ENCODE measurements at regions not wholly inside any gene's neighbourhood (a gene's known extent, or its start where the extent isn't known, plus 50 kb on each side); places are given as distances from the start of the nearest gene placed in this dataset.

DNA sequence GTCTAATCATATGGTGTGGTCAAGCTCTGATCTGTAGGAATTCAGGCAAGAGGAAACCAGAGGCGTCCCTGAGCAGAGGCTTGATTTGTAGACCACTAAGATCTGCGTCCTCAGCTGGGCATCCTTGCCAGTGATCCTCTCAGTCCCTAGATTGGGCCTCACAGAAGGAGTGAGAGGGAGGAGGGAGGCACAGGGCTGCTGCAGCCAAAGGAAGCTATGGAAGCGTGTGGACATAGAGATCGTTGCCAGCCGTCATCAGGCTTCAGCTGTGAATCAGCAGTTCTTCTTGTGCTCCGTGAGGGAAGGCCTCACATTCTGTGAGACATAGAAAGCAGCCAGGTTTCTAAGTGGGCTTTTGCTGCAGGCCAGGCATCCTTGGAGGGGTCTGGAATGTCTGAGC is 254.6 kb upstream of the KIRREL3 start:
- CTCF ChIA-PET = no interaction called here
- H3K9me3 ChIP-seq (replicated peaks; ENCODE audit: control insufficient read depth, insufficient read depth, low read length) = no peaks in the 10 kb centered on the region
- FAIRE-seq = no peak
- H2AFZ ChIP-seq (ENCODE audit: control insufficient read depth, low read depth, low read length) = no peak overlapping the region
- SMC1A ChIA-PET (ENCODE audit: uncharacterized antibody, unreplicated experiment) = no interaction called here
- ATAC-seq = no peak
- H3K9ac ChIP-seq (ENCODE audit: control insufficient read depth, insufficient read depth, low read length) = no peak overlapping the region
- intact Hi-C loops (cut with micrococcal nuclease; ENCODE audit: unreplicated experiment) = no loop called here
- no peaks in the 10 kb centered on the region for H4K20me1 ChIP-seq (ENCODE audit: control insufficient read depth, insufficient read depth)
- 1% methylated on average over 6 of the region's 6 CpGs for WGBS (ENCODE audit: insufficient coverage, insufficient replicate concordance, low lambda C conversion rate, missing lambda C conversion rate)
- no peak for TF ChIP-seq BCL11A (IDR thresholded peaks at IDR 0.05; ENCODE audit: low read depth, low read length)
- in situ Hi-C loops (cut with MboI) = no loop called here
- no peak for DNase-seq (ENCODE audit: low read depth, low spot score)
- no peak overlapping the region for H3K27ac ChIP-seq (ENCODE audit: control insufficient read depth, insufficient read depth)
- POLR2A ChIA-PET = interaction anchor here (0.5 kb wide), 1 partner anchor 635 kb away, joined by 5 read pairs; no protein-coding TSS in a partner anchor
- no peaks in the 10 kb centered on the region for H3K79me2 ChIP-seq (ENCODE audit: control insufficient read depth, insufficient read depth, low read length)
- RAD21 ChIA-PET (ENCODE audit: unreplicated experiment) = no interaction called here
- H3K4me3 ChIP-seq = no peak overlapping the region
- H3K4me2 ChIP-seq (ENCODE audit: control insufficient read depth, insufficient read depth) = no peak overlapping the region
- H3K4me1 ChIP-seq (ENCODE audit: control insufficient read depth, insufficient read depth, low read length) = no peaks in the 10 kb centered on the region
- no TSS peak for BruUV-seq (replicated peaks)
- peaks cover 0 to 3% of the 10 kb centered on the region in 2 experiments; a peak in 1 of 4 replicates for H3K27me3 ChIP-seq (replicated peaks in 1 of 2; ENCODE audit: control insufficient read depth in 2 of 2, insufficient read depth in 2 of 2, low read length in 1 of 2)
- H3K36me3 ChIP-seq (ENCODE audit: control insufficient read depth in 2 of 2, insufficient read depth in 2 of 2, low read length in 1 of 2) = no peaks in the 10 kb centered on the region

DNA sequence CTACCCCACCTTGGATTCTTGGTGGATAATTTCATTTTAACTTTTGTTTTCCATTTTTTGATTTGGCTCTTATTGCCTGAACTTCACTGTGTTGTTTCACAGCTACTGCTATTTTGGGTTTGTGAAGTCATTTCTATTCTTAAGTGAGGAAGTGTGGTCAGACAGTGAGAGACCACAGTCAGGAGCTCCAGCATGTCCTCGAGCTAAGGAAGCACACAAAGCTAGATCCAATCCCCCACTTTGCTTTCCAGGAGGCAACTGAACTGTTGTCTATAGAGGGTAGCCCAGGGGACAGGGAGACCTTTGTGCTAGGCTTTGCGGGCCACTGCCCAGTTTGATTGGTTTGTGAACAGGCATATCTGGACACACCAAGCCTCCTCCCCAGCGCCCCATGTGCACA is 251.8 kb upstream of the KIRREL3 start:
- peaks cover 0 to 3% of the 10 kb centered on the region in 2 experiments; a peak in 2 of 4 replicates for H3K27me3 ChIP-seq (replicated peaks in 1 of 2; ENCODE audit: control insufficient read depth in 2 of 2, insufficient read depth in 2 of 2, low read length in 1 of 2)
- H4K20me1 ChIP-seq (ENCODE audit: control insufficient read depth, insufficient read depth) = no peaks in the 10 kb centered on the region
- no peak; the same call in 2 of the 3 replicates for ATAC-seq
- FAIRE-seq = no peak
- intact Hi-C loops (cut with micrococcal nuclease; ENCODE audit: unreplicated experiment) = no loop called here
- no peaks in the 10 kb centered on the region for H3K79me2 ChIP-seq (ENCODE audit: control insufficient read depth, insufficient read depth, low read length)
- SMC1A ChIA-PET (ENCODE audit: uncharacterized antibody, unreplicated experiment) = interaction anchor here (1.1 kb wide), 1 partner anchor 11 kb away, joined by 3 read pairs; no protein-coding TSS in a partner anchor
- POLR2A ChIA-PET = no interaction called here
- WGBS (ENCODE audit: insufficient coverage, insufficient replicate concordance, low lambda C conversion rate, missing lambda C conversion rate) = 13% methylated on average over 3 of the region's 3 CpGs
- in situ Hi-C loops (cut with MboI) = no loop called here
- RAD21 ChIA-PET (ENCODE audit: unreplicated experiment) = no interaction called here
- H3K4me1 ChIP-seq (ENCODE audit: control insufficient read depth, insufficient read depth, low read length) = no peaks in the 10 kb centered on the region
- H3K4me3 ChIP-seq = no peak overlapping the region
- no peak overlapping the region for H3K9ac ChIP-seq (ENCODE audit: control insufficient read depth, insufficient read depth, low read length)
- no peaks in the 10 kb centered on the region for H3K9me3 ChIP-seq (replicated peaks; ENCODE audit: control insufficient read depth, insufficient read depth, low read length)
- CTCF ChIA-PET = interaction anchor here (0.6 to 1.2 kb wide), 2 partner anchors 11 to 1848 kb away, joined by 3 read pairs; no protein-coding TSS in a partner anchor
- no peak for DNase-seq (ENCODE audit: low read depth, low spot score)
- BruUV-seq (replicated peaks) = no TSS peak
- no peak overlapping the region for H2AFZ ChIP-seq (ENCODE audit: control insufficient read depth, low read depth, low read length)
- no peak overlapping the region for H3K4me2 ChIP-seq (ENCODE audit: control insufficient read depth, insufficient read depth)
- no peaks in the 10 kb centered on the region for H3K36me3 ChIP-seq (ENCODE audit: control insufficient read depth in 2 of 2, insufficient read depth in 2 of 2, low read length in 1 of 2)
- no peak overlapping the region for H3K27ac ChIP-seq (ENCODE audit: control insufficient read depth, insufficient read depth)
- TF ChIP-seq CBFB (IDR thresholded peaks at IDR 0.05; ENCODE audit: low read depth) (no peak), SIX5 (IDR thresholded peaks at IDR 0.05; ENCODE audit: low read depth, low read length, severe bottlenecking) (no peak), KAT2A (conservative IDR thresholded peaks at IDR 0.05; ENCODE audit: control insufficient read depth, low read depth, low read length) (no peak), ZNF207 (IDR thresholded peaks at IDR 0.05; ENCODE audit: borderline replicate concordance) (no peak), CREB1 (IDR thresholded peaks at IDR 0.05; ENCODE audit: low read depth) (no peak), RUNX3 (IDR thresholded peaks at IDR 0.05; ENCODE audit: low read length) (peak; percentile 48), MEF2A (IDR thresholded peaks at IDR 0.05; ENCODE audit: insufficient read depth, low read depth, low read length) (peak; percentile 74; the same call in 1 of the 2 replicates), YY1 (IDR thresholded peaks at IDR 0.05; ENCODE audit: low read depth, low read length) (no peak)
- TF ChIP-seq, protein P1, sequence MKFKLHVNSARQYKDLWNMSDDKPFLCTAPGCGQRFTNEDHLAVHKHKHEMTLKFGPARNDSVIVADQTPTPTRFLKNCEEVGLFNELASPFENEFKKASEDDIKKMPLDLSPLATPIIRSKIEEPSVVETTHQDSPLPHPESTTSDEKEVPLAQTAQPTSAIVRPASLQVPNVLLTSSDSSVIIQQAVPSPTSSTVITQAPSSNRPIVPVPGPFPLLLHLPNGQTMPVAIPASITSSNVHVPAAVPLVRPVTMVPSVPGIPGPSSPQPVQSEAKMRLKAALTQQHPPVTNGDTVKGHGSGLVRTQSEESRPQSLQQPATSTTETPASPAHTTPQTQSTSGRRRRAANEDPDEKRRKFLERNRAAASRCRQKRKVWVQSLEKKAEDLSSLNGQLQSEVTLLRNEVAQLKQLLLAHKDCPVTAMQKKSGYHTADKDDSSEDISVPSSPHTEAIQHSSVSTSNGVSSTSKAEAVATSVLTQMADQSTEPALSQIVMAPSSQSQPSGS (IDR thresholded peaks at IDR 0.05; ENCODE audit: low read length) = 0 out of 2 replicates have a peak, but pooled peaks have one; percentile 30
- TF ChIP-seq, protein P2, sequence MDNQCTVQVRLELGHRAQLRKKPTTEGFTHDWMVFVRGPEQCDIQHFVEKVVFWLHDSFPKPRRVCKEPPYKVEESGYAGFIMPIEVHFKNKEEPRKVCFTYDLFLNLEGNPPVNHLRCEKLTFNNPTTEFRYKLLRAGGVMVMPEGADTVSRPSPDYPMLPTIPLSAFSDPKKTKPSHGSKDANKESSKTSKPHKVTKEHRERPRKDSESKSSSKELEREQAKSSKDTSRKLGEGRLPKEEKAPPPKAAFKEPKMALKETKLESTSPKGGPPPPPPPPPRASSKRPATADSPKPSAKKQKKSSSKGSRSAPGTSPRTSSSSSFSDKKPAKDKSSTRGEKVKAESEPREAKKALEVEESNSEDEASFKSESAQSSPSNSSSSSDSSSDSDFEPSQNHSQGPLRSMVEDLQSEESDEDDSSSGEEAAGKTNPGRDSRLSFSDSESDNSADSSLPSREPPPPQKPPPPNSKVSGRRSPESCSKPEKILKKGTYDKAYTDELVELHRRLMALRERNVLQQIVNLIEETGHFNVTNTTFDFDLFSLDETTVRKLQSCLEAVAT (IDR thresholded peaks at IDR 0.05) = no peak
- TF ChIP-seq, protein P3, sequence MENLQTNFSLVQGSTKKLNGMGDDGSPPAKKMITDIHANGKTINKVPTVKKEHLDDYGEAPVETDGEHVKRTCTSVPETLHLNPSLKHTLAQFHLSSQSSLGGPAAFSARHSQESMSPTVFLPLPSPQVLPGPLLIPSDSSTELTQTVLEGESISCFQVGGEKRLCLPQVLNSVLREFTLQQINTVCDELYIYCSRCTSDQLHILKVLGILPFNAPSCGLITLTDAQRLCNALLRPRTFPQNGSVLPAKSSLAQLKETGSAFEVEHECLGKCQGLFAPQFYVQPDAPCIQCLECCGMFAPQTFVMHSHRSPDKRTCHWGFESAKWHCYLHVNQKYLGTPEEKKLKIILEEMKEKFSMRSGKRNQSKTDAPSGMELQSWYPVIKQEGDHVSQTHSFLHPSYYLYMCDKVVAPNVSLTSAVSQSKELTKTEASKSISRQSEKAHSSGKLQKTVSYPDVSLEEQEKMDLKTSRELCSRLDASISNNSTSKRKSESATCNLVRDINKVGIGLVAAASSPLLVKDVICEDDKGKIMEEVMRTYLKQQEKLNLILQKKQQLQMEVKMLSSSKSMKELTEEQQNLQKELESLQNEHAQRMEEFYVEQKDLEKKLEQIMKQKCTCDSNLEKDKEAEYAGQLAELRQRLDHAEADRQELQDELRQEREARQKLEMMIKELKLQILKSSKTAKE (IDR thresholded peaks at IDR 0.05; ENCODE audit: low read depth, poor library complexity, severe bottlenecking) = no peak

Data from GM12878 (cell line).